CD4-positive, alpha-beta memory T cell (primary cell): ENCODE measurements at regions not wholly inside any gene's neighbourhood (a gene's known extent, or its start where the extent isn't known, plus 50 kb on each side); places are given as distances from the start of the nearest gene placed in this dataset.

ENCODE experiments used
- CTCF ChIA-PET: fragments of 350-600 bp; sonication (Branson Sonifier 250); formaldehyde crosslinking; loops from one replicate; lab custom pipeline; 2021; ENCODE audit warnings: inconsistent platforms; ENCODE audit not compliant: partially characterized antibody; lab: Charles Lee
- POLR2A ChIA-PET: fragments of 350-600 bp; sonication (Branson Sonifier 250); formaldehyde crosslinking; loops from one replicate; lab custom pipeline; 2021; ENCODE audit not compliant: partially characterized antibody; lab: Charles Lee
- DNase-seq, 5 donors: peaks; one replicate each; pipeline versions ENCODE4 v3.0.0 to v3.0.0-alpha.2; 2020 to 2022; ENCODE audit warnings: mixed read lengths in 1 of 5
- H3K27ac ChIP-seq: one replicate; pipeline ENCODE4 v1.7.0; 2013; ENCODE audit warnings: low read depth, low read length
- H3K27me3 ChIP-seq: 2 replicates; pipeline ENCODE4 v1.7.0; 2013; ENCODE audit warnings: mild to moderate bottlenecking, low read length, moderate library complexity; ENCODE audit not compliant: insufficient read depth
- H3K36me3 ChIP-seq: 2 replicates; pipeline ENCODE4 v1.7.0; 2013; ENCODE audit warnings: mild to moderate bottlenecking, low read length, moderate library complexity; ENCODE audit not compliant: insufficient read depth
- H3K4me1 ChIP-seq: 2 replicates; pipeline ENCODE4 v1.7.0; 2013; ENCODE audit warnings: mild to moderate bottlenecking, low read length, moderate library complexity; ENCODE audit not compliant: insufficient read depth
- H3K4me3 ChIP-seq, 2 donors: one replicate each; pipeline ENCODE4 v1.7.0; 2013; ENCODE audit warnings: low read length in 2 of 2, mild to moderate bottlenecking in 1 of 2
- H3K9me3 ChIP-seq, 2 donors: one replicate each; pipeline ENCODE4 v1.7.0; 2013; ENCODE audit warnings: low read length in 2 of 2, control low read depth in 1 of 2; ENCODE audit not compliant: control insufficient read depth in 1 of 2
- H3K27ac Mint-ChIP-seq, 7 donors: one replicate each; pipeline ENCODE4 v1.8.0; 2020 to 2021; ENCODE audit warnings: mixed read lengths in 7 of 7, mild to moderate bottlenecking in 6 of 7, inconsistent platforms in 3 of 7, moderate library complexity in 3 of 7
- H3K27me3 Mint-ChIP-seq, 2 donors: one replicate each; pipeline ENCODE4 v1.8.0; 2020 to 2021; ENCODE audit warnings: mixed read lengths in 2 of 2
- H3K36me3 Mint-ChIP-seq, 2 donors: one replicate each; pipeline ENCODE4 v1.8.0; 2020 to 2021; ENCODE audit warnings: mixed read lengths in 2 of 2, inconsistent platforms in 1 of 2, mild to moderate bottlenecking in 1 of 2
- H3K4me1 Mint-ChIP-seq, 4 donors: one replicate each; pipeline ENCODE4 v1.8.0; 2020 to 2021; ENCODE audit warnings: mixed read lengths in 4 of 4, mild to moderate bottlenecking in 1 of 4
- H3K4me3 Mint-ChIP-seq, 8 donors: one replicate each; pipeline ENCODE4 v1.8.0; 2020 to 2021; ENCODE audit warnings: mixed read lengths in 8 of 8, mild to moderate bottlenecking in 7 of 8, moderate library complexity in 6 of 8, inconsistent platforms in 3 of 8
- H3K9me3 Mint-ChIP-seq, 8 donors: one replicate each; pipeline ENCODE4 v1.8.0; 2020 to 2021; ENCODE audit warnings: mixed read lengths in 8 of 8, mild to moderate bottlenecking in 5 of 8, inconsistent platforms in 3 of 8, moderate library complexity in 1 of 8
- intact Hi-C: fragments of 100-400 bp; cut with micrococcal nuclease; formaldehyde crosslinking; loops from one replicate; pipeline ENCODE4 v1.15.1; 2023

GRCh38 chr2:47256416-47257087 lies 80.2 kb upstream of the CALM2 start:
- Mint-ChIP-seq H3K9me3 (no peaks in the 10 kb centered on the region), H3K27ac (no peak overlapping the region), H3K27me3 (no peaks in the 10 kb centered on the region), H3K4me1 (no peaks in the 10 kb centered on the region), H3K36me3 (no peaks in the 10 kb centered on the region), H3K4me3 (no peak overlapping the region)
- no peak overlapping the region for H3K4me3 ChIP-seq
- H3K27ac ChIP-seq, result no peak overlapping the region
- intact Hi-C loops, result no loop called here
- H3K36me3 ChIP-seq, result no peaks in the 10 kb centered on the region
- H3K4me1 ChIP-seq, result no peaks in the 10 kb centered on the region
- ChIA-PET POLR2A (no interaction called here), CTCF (no interaction called here)
- DNase-seq, result no peak
- no peaks in the 10 kb centered on the region for H3K27me3 ChIP-seq
- H3K9me3 ChIP-seq, result no peaks in the 10 kb centered on the region

GRCh38 chr2:47255794-47256193 lies 79.5 kb upstream of the CALM2 start:
- H3K9me3 Mint-ChIP-seq, result no peaks in the 10 kb centered on the region
- H3K36me3 Mint-ChIP-seq, result no peaks in the 10 kb centered on the region
- no peaks in the 10 kb centered on the region for H3K4me1 Mint-ChIP-seq
- CTCF ChIA-PET, result no interaction called here
- Histone ChIP-seq H3K27ac (no peak overlapping the region), H3K4me1 (no peaks in the 10 kb centered on the region), H3K27me3 (no peaks in the 10 kb centered on the region), H3K9me3 (no peaks in the 10 kb centered on the region), H3K4me3 (no peak overlapping the region), H3K36me3 (no peaks in the 10 kb centered on the region)
- POLR2A ChIA-PET, result no interaction called here
- no peak overlapping the region for H3K27ac Mint-ChIP-seq
- peaks cover 0 to 2% of the 10 kb centered on the region in 2 donors for H3K27me3 Mint-ChIP-seq
- intact Hi-C loops, result no loop called here
- no peak for DNase-seq
- no peak overlapping the region for H3K4me3 Mint-ChIP-seq

GRCh38 chr2:47254464-47254863 lies 78.2 kb upstream of the CALM2 start:
- no peak overlapping the region for H3K4me3 ChIP-seq
- no peak overlapping the region for H3K27ac ChIP-seq
- ChIA-PET POLR2A (no interaction called here), CTCF (interaction anchor here (0.8 kb wide), 1 partner anchor 23 kb away, joined by 3 read pairs; no protein-coding TSS in a partner anchor)
- Mint-ChIP-seq H3K27me3 (peaks cover 0 to 6% of the 10 kb centered on the region in 2 donors), H3K4me1 (no peaks in the 10 kb centered on the region), H3K36me3 (no peaks in the 10 kb centered on the region), H3K9me3 (no peaks in the 10 kb centered on the region), H3K27ac (peak overlapping the region in 2 of 7 donors; percentile 8 to 24), H3K4me3 (no peak overlapping the region)
- intact Hi-C loops, result no loop called here
- no peaks in the 10 kb centered on the region for H3K36me3 ChIP-seq
- H3K9me3 ChIP-seq, result no peaks in the 10 kb centered on the region
- no peaks in the 10 kb centered on the region for H3K27me3 ChIP-seq
- no peak for DNase-seq
- no peaks in the 10 kb centered on the region for H3K4me1 ChIP-seq

GRCh38 chr2:47253447-47253846 lies 77.1 kb upstream of the CALM2 start:
- intact Hi-C loops, result no loop called here
- peaks cover 0 to 6% of the 10 kb centered on the region in 2 donors for H3K27me3 Mint-ChIP-seq
- Histone ChIP-seq H3K27ac (no peak overlapping the region), H3K27me3 (no peaks in the 10 kb centered on the region), H3K36me3 (no peaks in the 10 kb centered on the region), H3K4me1 (no peaks in the 10 kb centered on the region), H3K9me3 (no peaks in the 10 kb centered on the region), H3K4me3 (no peak overlapping the region)
- DNase-seq, result no peak
- ChIA-PET POLR2A (no interaction called here), CTCF (no interaction called here)
- no peak overlapping the region for H3K27ac Mint-ChIP-seq
- H3K4me1 Mint-ChIP-seq, result no peaks in the 10 kb centered on the region
- no peak overlapping the region for H3K4me3 Mint-ChIP-seq
- H3K9me3 Mint-ChIP-seq, result no peaks in the 10 kb centered on the region
- no peaks in the 10 kb centered on the region for H3K36me3 Mint-ChIP-seq

DNA sequence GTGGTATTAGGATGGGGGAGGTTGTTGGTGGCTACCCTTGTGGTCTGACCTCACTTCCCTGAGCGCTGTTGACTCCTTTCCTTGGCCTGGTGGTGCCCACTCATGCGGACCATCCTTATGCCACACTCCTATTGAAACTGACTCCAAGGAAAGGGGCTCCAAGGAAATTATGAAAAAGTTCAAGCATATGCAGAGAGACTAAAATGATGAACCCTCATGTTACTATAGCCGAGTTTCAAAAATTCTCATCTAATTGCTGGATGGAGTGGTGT lies 75.0 kb upstream of the CALM2 start:
- POLR2A ChIA-PET, result no interaction called here
- H3K36me3 ChIP-seq, result no peaks in the 10 kb centered on the region
- H3K27ac ChIP-seq, result no peak overlapping the region
- CTCF ChIA-PET, result no interaction called here
- DNase-seq, result no peak
- no peaks in the 10 kb centered on the region for H3K4me1 ChIP-seq
- no peaks in the 10 kb centered on the region for H3K9me3 Mint-ChIP-seq
- no peak overlapping the region for H3K4me3 ChIP-seq
- no peak overlapping the region for H3K27ac Mint-ChIP-seq
- H3K27me3 Mint-ChIP-seq, result peaks cover 0 to 6% of the 10 kb centered on the region in 2 donors
- H3K4me1 Mint-ChIP-seq, result no peaks in the 10 kb centered on the region
- H3K36me3 Mint-ChIP-seq, result no peaks in the 10 kb centered on the region
- no peak overlapping the region for H3K4me3 Mint-ChIP-seq
- intact Hi-C loops, result no loop called here
- no peaks in the 10 kb centered on the region for H3K27me3 ChIP-seq
- H3K9me3 ChIP-seq, result no peaks in the 10 kb centered on the region

DNA sequence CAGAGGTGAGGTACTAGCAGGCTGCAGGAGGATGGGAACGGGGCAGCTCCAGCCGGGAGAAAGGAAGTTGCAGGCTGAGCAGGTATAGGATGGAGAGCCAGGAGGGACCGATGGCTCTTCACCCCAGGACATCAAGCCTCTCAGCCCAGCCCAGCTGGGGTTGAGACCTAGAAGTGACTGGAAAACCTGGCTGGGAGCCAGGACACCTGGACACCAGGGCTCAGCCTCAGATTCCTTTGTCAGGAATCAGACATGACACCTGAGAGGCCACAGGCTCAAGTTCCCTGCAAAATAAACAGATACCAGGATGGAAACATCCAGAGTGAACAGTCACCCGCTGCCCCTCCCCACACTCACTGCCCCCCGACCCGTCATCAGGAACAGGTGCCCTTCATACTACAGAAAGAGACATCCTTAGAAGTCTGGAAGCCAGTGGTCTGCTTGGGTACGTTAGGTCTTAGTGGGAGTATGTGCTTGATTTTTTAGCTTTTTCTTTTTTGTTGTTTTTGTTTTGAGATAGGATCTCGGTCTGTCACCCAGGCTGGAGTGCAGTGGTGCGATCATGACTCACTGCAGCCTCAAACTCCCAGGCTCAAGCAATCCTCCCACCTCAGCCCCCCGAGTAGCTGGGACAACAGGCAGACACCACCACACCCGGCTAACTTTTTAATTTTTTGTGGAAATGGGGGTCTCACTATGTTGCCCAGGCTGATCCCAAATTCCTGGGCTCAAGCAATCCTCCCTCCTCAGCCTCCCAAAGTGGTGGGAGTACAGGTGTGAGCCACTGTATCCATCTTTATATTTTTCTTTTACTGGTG lies 74.5 kb upstream of the CALM2 start:
- Histone ChIP-seq H3K9me3 (no peaks in the 10 kb centered on the region), H3K36me3 (no peaks in the 10 kb centered on the region), H3K4me1 (no peaks in the 10 kb centered on the region), H3K27me3 (no peaks in the 10 kb centered on the region), H3K27ac (no peak overlapping the region), H3K4me3 (no peak overlapping the region)
- ChIA-PET CTCF (no interaction called here), POLR2A (no interaction called here)
- Mint-ChIP-seq H3K27ac (no peak overlapping the region), H3K36me3 (no peaks in the 10 kb centered on the region), H3K4me1 (no peaks in the 10 kb centered on the region), H3K9me3 (no peaks in the 10 kb centered on the region), H3K27me3 (peaks cover 0 to 6% of the 10 kb centered on the region in 2 donors), H3K4me3 (no peak overlapping the region)
- no peak for DNase-seq
- intact Hi-C loops, result no loop called here

DNA sequence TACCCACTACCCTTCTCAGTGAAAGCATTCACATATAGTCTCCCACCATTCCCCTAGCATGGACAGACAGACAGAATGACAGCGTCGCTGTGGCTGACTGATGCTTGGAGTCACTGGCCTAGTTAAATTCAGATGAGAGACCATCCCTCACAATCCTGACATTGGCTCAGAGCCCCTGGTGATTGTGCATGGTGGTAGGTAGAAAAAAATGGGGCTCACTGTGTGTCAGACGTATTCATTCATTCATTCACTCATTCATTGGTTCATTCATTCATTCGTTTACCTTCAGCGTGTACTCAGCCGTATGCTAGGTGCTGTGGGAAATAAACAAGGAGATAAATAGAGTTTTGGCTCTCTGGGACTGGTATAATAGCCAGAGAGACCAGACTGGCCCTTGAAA lies 73.6 kb upstream of the CALM2 start:
- Histone ChIP-seq H3K27me3 (no peaks in the 10 kb centered on the region), H3K9me3 (no peaks in the 10 kb centered on the region), H3K4me3 (no peak overlapping the region), H3K36me3 (no peaks in the 10 kb centered on the region), H3K4me1 (no peaks in the 10 kb centered on the region), H3K27ac (no peak overlapping the region)
- Mint-ChIP-seq H3K27ac (no peak overlapping the region), H3K36me3 (no peaks in the 10 kb centered on the region), H3K9me3 (no peaks in the 10 kb centered on the region), H3K4me3 (no peak overlapping the region), H3K27me3 (peaks cover 2 to 9% of the 10 kb centered on the region in 2 donors), H3K4me1 (no peaks in the 10 kb centered on the region)
- CTCF ChIA-PET, result no interaction called here
- DNase-seq, result no peak
- POLR2A ChIA-PET, result no interaction called here
- intact Hi-C loops, result no loop called here
